NB4 (cell line): ENCODE measurements at regions not wholly inside any gene's neighbourhood (a gene's known extent, or its start where the extent isn't known, plus 50 kb on each side); places are given as distances from the start of the nearest gene placed in this dataset.

ENCODE experiments used
- DNase-seq: peaks from one replicate; pipeline ENCODE4 v3.0.0; 2010; ENCODE audit warnings: low read depth
- H3K4me3 ChIP-seq: one replicate; pipeline ENCODE4 v1.5.1; 2011; ENCODE audit warnings: mild to moderate bottlenecking, low read depth, low read length, moderate library complexity
- CTCF ChIP-seq: IDR thresholded peaks from one replicate; pipeline ENCODE4 v1.5.1; 2012; ENCODE audit warnings: low read depth, low read length
- MAX ChIP-seq: IDR thresholded peaks from 2 replicates; pipeline ENCODE4 v1.6.1; 2011; ENCODE audit warnings: low read depth, low read length
- MYC ChIP-seq: IDR thresholded peaks from 2 replicates; pipeline ENCODE4 v1.6.1; 2011; ENCODE audit warnings: low read depth, low read length
- POLR2A ChIP-seq: IDR thresholded peaks from 2 replicates; pipeline ENCODE4 v1.6.1; 2011; ENCODE audit warnings: mild to moderate bottlenecking; ENCODE audit not compliant: insufficient read length; ENCODE audit errors: extremely low read depth

GRCh38 chrX:13266641-13267345 lies 53.1 kb downstream of the ATXN3L start:
- TF ChIP-seq MYC (no peak), POLR2A (no peak), MAX (no peak), CTCF (no peak)
- H3K4me3 ChIP-seq, result no peak overlapping the region
- DNase-seq, result no peak

GRCh38 chrX:13265549-13266132 lies 54.2 kb downstream of the ATXN3L start:
- H3K4me3 ChIP-seq, result no peak overlapping the region
- DNase-seq, result no peak
- no peak for TF ChIP-seq MAX
- no peak for TF ChIP-seq CTCF
- no peak for TF ChIP-seq MYC
- TF ChIP-seq POLR2A, result no peak

- DNase-seq, result no peak
- H3K4me3 ChIP-seq, result no peak overlapping the region
- TF ChIP-seq MAX (no peak), POLR2A (no peak), CTCF (no peak), MYC (no peak)
Observed at GRCh38 chrX:13265111-13265510, 54.7 kb downstream of the ATXN3L start.

GRCh38 chrX:13263560-13264251 lies 56.1 kb downstream of the ATXN3L start:
- H3K4me3 ChIP-seq, result no peak overlapping the region
- no peak for TF ChIP-seq CTCF
- TF ChIP-seq MYC, result no peak
- no peak for TF ChIP-seq POLR2A
- TF ChIP-seq MAX, result no peak
- no peak for DNase-seq

GRCh38 chrX:13261348-13261747 lies 58.5 kb downstream of the ATXN3L start:
- no peak overlapping the region for H3K4me3 ChIP-seq
- TF ChIP-seq CTCF (no peak), MAX (no peak), POLR2A (no peak), MYC (no peak)
- no peak for DNase-seq
